ENCODE measurements at regions not wholly inside any gene's neighbourhood (a gene's known extent, or its start where the extent isn't known, plus 50 kb on each side); places are given as distances from the start of the nearest gene placed in this dataset.

DNA sequence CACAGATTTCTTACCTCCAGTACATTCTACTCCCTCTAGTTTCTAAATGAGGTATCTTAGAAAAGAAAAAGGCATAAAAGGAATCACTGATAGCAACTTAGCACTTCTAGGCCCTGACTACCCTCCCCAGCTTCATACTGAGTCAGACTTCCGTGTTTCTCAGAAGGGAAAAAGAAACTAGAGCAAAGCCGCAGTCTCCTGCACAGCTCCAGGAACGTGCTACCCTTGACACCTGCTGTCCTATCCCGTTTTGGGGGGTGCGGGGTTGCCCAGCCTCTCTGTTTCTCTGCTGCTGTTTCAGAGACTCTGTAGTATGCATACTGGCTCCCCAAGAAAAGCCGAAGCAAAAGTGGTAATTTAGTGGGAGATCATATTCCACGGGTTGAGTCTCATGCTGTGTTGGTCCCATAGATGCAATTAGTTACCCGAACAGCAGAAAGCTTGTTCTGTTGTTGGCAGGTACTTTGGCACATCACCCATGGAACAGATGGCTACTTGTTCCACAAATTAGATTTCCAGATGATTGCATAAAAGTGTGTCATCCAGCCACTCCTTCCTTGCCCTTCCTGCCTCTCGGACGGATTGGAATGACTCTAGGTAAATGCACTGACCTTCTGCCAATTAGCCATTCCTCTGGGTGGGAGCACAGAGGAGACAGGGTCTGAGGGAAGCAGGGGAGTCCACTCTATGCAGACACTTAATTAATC is 438.1 kb downstream of the FUT8 start:
- DNase-seq (ENCODE audit: extremely low read depth, low read depth), result no peak
- TF ChIP-seq, protein P1, sequence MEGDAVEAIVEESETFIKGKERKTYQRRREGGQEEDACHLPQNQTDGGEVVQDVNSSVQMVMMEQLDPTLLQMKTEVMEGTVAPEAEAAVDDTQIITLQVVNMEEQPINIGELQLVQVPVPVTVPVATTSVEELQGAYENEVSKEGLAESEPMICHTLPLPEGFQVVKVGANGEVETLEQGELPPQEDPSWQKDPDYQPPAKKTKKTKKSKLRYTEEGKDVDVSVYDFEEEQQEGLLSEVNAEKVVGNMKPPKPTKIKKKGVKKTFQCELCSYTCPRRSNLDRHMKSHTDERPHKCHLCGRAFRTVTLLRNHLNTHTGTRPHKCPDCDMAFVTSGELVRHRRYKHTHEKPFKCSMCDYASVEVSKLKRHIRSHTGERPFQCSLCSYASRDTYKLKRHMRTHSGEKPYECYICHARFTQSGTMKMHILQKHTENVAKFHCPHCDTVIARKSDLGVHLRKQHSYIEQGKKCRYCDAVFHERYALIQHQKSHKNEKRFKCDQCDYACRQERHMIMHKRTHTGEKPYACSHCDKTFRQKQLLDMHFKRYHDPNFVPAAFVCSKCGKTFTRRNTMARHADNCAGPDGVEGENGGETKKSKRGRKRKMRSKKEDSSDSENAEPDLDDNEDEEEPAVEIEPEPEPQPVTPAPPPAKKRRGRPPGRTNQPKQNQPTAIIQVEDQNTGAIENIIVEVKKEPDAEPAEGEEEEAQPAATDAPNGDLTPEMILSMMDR (IDR thresholded peaks at IDR 0.05; ENCODE audit: low read depth, low read length, missing control alignments), result no peak
- H3K4me3 ChIP-seq (replicated peaks; ENCODE audit: low read depth, low read length), result no peak overlapping the region

DNA sequence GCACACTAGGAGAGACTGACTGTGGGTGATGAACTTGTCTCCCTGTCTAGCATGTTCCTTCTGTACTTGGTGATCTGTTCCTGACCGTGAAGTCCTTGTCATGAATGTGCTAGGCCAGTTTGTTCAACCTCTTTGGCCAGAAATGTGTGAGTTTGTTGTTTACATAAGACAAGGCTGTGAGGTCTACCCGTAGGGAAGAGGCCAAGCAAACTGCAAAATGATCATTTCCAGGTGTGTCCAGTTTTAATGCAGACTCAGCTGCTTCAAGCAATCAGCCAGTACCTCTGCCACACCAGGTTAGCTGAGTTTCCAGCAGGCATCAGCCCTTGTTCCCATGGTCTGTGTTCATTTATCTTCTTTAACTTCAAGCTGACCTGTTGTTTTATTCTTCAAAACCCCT is 440.2 kb downstream of the FUT8 start:
- TF ChIP-seq, protein P1 (IDR thresholded peaks at IDR 0.05; ENCODE audit: low read depth, low read length, missing control alignments), result no peak
- DNase-seq (ENCODE audit: extremely low read depth, low read depth), result no peak
- H3K4me3 ChIP-seq (replicated peaks; ENCODE audit: low read depth, low read length), result no peak overlapping the region

DNA sequence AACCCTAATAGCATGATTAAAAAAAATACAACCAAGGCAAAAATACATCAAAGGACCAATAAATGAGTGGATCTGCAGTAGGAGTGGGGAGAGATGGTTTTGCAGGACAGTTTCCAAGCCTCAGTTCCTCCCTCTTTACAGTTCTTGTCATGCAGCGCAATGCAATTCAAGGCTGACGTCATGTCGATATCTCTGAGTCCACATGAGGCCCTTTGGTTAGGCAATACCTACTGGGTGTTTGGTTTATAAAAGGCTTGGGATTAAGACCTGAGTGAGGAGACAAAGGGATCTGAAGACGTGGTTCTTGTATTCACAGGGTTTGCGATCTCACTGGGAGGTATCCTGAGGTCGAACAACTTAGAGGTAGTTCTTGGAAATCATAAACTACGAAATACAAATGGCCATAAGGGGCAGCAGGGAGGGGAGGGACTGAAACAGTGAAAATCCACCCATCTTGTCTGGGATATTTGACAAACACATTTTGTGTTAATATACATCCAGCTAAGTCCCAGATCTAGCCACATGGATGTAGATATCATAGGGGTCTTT is 441.0 kb downstream of the FUT8 start:
- no peak overlapping the region for H3K4me3 ChIP-seq (replicated peaks; ENCODE audit: low read depth, low read length)
- TF ChIP-seq, protein P1 (IDR thresholded peaks at IDR 0.05; ENCODE audit: low read depth, low read length, missing control alignments), result no peak
- no peak for DNase-seq (ENCODE audit: extremely low read depth, low read depth)

GRCh38 chr14:65854215-65854614 is 441.7 kb downstream of the FUT8 start:
- DNase-seq (ENCODE audit: extremely low read depth, low read depth), result no peak
- TF ChIP-seq, protein P1 (IDR thresholded peaks at IDR 0.05; ENCODE audit: low read depth, low read length, missing control alignments), result no peak
- H3K4me3 ChIP-seq (replicated peaks; ENCODE audit: low read depth, low read length), result no peak overlapping the region

DNA sequence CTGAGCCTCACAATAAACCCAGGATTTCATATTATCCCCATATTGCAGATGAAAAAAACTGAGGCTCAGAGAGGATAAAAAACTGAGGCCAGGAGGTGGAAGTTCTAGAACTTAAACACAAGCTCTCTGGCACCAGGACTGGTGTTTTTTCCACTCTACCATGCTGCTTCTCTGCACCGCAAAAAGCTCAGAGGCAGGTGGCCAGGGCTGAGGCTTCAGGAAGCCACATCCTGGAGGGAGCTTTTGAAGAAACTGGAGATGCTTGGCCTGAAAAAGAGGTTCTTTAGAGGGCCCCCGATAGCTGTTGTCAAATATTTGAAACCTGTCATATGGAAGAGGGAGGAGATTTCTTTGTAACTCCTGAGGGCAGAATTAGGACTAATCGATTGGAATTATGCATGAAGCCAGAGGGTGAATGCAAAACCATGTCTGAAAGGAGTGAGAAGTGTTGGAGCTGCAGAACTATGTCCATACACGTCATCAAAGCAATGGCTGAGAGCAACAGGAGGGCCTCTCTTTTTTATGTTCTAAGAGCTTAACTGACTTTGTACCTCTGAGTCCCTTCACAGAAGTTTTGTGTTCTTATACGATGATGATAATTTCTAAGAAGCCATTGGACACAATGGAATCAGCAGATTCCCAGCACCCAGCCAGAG is 448.6 kb downstream of the FUT8 start:
- TF ChIP-seq, protein P1 (IDR thresholded peaks at IDR 0.05; ENCODE audit: low read depth, low read length, missing control alignments), result no peak
- no peak for DNase-seq (ENCODE audit: extremely low read depth, low read depth)

GRCh38 chr14:65864549-65864948 is 452.0 kb downstream of the FUT8 start:
- TF ChIP-seq, protein P1 (IDR thresholded peaks at IDR 0.05; ENCODE audit: low read depth, low read length, missing control alignments), result no peak
- no peak for DNase-seq (ENCODE audit: extremely low read depth, low read depth)
- H3K4me3 ChIP-seq (replicated peaks; ENCODE audit: low read depth, low read length), result no peak overlapping the region

More for the DNA sequence above, 448.6 kb downstream of the FUT8 start:
- no peak overlapping the region for H3K4me3 ChIP-seq (replicated peaks; ENCODE audit: low read depth, low read length)

All from HFF-Myc (cell line).